ENCODE measurements at regions not wholly inside any gene's neighbourhood (a gene's known extent, or its start where the extent isn't known, plus 50 kb on each side); places are given as distances from the start of the nearest gene placed in this dataset.

DNA sequence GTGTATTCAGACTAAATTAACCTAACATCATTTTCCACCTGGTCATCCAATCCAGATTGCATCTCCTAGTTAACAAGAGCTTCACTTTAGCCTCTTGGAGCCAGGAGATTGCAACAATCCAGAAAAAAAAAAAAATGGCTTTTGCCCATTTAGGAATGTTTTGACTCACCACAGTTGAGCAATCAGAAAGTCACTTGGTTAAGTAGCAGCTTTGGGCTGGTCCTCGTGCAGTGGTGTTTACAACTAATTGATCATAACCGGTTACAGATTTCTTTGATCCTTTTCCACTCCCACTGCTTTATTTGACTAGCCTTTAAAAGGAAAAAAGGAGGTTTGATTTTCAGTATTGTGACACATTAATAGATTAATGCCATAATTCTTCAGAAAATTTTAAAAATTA lies 688.8 kb upstream of the CCDC54 start:
- Histone ChIP-seq H3K9me3 (no peaks in the 10 kb centered on the region), H3K4me3 (no peak overlapping the region)
- in situ Hi-C loops (cut with MboI; ENCODE audit: low sequenced_read_pairs in 4 of 4): no loop called here

GRCh38 chr3:106691476-106691875 lies 685.8 kb upstream of the CCDC54 start:
- DNase-seq (no peak), ATAC-seq (no peak)
- H3K9me3 ChIP-seq: no peaks in the 10 kb centered on the region
- no peak overlapping the region for H3K4me3 ChIP-seq
- intact Hi-C loops (cut with DNase I; ENCODE audit: low total_unique reads): no loop called here
- H3K36me3 ChIP-seq: no peaks in the 10 kb centered on the region
- H3K27ac ChIP-seq: no peak overlapping the region
- H3K4me1 ChIP-seq: no peaks in the 10 kb centered on the region
- no peak for TF ChIP-seq POLR2A (IDR thresholded peaks at IDR 0.05)
- TF ChIP-seq, protein P1, sequence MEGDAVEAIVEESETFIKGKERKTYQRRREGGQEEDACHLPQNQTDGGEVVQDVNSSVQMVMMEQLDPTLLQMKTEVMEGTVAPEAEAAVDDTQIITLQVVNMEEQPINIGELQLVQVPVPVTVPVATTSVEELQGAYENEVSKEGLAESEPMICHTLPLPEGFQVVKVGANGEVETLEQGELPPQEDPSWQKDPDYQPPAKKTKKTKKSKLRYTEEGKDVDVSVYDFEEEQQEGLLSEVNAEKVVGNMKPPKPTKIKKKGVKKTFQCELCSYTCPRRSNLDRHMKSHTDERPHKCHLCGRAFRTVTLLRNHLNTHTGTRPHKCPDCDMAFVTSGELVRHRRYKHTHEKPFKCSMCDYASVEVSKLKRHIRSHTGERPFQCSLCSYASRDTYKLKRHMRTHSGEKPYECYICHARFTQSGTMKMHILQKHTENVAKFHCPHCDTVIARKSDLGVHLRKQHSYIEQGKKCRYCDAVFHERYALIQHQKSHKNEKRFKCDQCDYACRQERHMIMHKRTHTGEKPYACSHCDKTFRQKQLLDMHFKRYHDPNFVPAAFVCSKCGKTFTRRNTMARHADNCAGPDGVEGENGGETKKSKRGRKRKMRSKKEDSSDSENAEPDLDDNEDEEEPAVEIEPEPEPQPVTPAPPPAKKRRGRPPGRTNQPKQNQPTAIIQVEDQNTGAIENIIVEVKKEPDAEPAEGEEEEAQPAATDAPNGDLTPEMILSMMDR (IDR thresholded peaks at IDR 0.05 in 4 of 5, conservative IDR thresholded peaks at IDR 0.05 in 1 of 5): no peak
- in situ Hi-C loops (cut with MboI; ENCODE audit: low sequenced_read_pairs in 4 of 4): no loop called here
- no peaks in the 10 kb centered on the region for H3K27me3 ChIP-seq

More for the DNA sequence above, 688.8 kb upstream of the CCDC54 start:
- Histone ChIP-seq H3K4me1 (no peaks in the 10 kb centered on the region), H3K27me3 (no peaks in the 10 kb centered on the region), H3K36me3 (no peaks in the 10 kb centered on the region), H3K27ac (peak overlapping the region in 1 of 4 donors; percentile 22)
- intact Hi-C loops (cut with DNase I; ENCODE audit: low total_unique reads): no loop called here
- peak in 1 of 2 donors; percentile 33 for DNase-seq
- no peak for TF ChIP-seq POLR2A (IDR thresholded peaks at IDR 0.05)
- TF ChIP-seq, protein P1 (IDR thresholded peaks at IDR 0.05 in 4 of 5, conservative IDR thresholded peaks at IDR 0.05 in 1 of 5): no peak
- peak; percentile 72 to 77 for ATAC-seq

DNA sequence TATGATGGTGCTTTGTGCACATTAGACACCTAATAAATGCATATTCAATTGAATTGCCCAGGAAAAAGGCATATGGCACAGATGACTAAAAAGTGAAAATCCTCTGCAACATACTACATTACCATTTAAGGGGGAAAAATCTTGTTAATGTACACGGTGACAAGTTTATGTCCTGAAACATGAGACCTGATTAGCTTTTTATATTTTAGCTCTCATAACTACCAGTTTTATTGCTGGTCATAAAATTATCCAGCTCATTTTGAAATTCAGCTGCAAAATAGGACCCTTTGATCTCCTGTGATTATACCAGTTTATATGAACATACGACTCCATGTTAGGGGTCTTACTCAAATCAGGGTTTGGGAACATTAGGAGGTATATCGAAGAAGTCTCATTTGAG lies 684.6 kb upstream of the CCDC54 start:
- H3K27me3 ChIP-seq: no peaks in the 10 kb centered on the region
- intact Hi-C loops (cut with DNase I; ENCODE audit: low total_unique reads): no loop called here
- no peaks in the 10 kb centered on the region for H3K9me3 ChIP-seq
- DNase-seq (no peak), ATAC-seq (no peak)
- no peaks in the 10 kb centered on the region for H3K36me3 ChIP-seq
- H3K27ac ChIP-seq: no peak overlapping the region
- no peak overlapping the region for H3K4me3 ChIP-seq
- TF ChIP-seq, protein P1 (IDR thresholded peaks at IDR 0.05 in 4 of 5, conservative IDR thresholded peaks at IDR 0.05 in 1 of 5): no peak
- TF ChIP-seq POLR2A (IDR thresholded peaks at IDR 0.05): no peak
- H3K4me1 ChIP-seq: no peaks in the 10 kb centered on the region
- in situ Hi-C loops (cut with MboI; ENCODE audit: low sequenced_read_pairs in 4 of 4): no loop called here

DNA sequence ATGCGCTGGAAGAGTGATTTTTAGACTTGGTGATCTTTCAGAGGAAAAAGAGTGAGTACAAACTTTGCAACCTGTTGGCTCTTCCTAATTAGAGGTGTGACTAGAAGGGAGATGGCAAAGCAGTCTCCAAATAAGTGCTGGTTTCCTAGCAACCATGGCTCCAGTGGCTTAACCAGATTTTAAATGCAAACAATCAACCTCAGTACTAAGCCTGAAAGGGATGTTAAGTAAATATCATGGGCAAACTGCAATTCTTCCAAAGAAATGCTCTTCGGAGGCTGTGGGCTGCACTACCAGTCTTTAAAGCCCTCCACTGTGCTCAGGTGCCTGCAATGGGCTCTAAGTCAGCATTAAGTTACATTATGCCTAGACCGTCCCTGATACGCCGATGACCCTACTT lies 678.1 kb upstream of the CCDC54 start:
- DNase-seq: no peak
- no peaks in the 10 kb centered on the region for H3K9me3 ChIP-seq
- H3K27me3 ChIP-seq: no peaks in the 10 kb centered on the region
- TF ChIP-seq POLR2A (IDR thresholded peaks at IDR 0.05): no peak
- TF ChIP-seq, protein P1 (IDR thresholded peaks at IDR 0.05 in 4 of 5, conservative IDR thresholded peaks at IDR 0.05 in 1 of 5): no peak
- no peaks in the 10 kb centered on the region for H3K36me3 ChIP-seq
- H3K4me1 ChIP-seq: no peaks in the 10 kb centered on the region
- no peak overlapping the region for H3K4me3 ChIP-seq
- intact Hi-C loops (cut with DNase I; ENCODE audit: low total_unique reads): no loop called here
- no peak for ATAC-seq
- in situ Hi-C loops (cut with MboI; ENCODE audit: low sequenced_read_pairs in 4 of 4): no loop called here
- H3K27ac ChIP-seq: no peak overlapping the region

- ATAC-seq: no peak
- Histone ChIP-seq H3K9me3 (no peaks in the 10 kb centered on the region), H3K4me3 (no peak overlapping the region), H3K27me3 (no peaks in the 10 kb centered on the region), H3K36me3 (no peaks in the 10 kb centered on the region), H3K27ac (no peak overlapping the region), H3K4me1 (no peaks in the 10 kb centered on the region)
- DNase-seq: no peak
- TF ChIP-seq POLR2A (IDR thresholded peaks at IDR 0.05): no peak
- TF ChIP-seq, protein P1 (IDR thresholded peaks at IDR 0.05 in 4 of 5, conservative IDR thresholded peaks at IDR 0.05 in 1 of 5): no peak
- in situ Hi-C loops (cut with MboI; ENCODE audit: low sequenced_read_pairs in 4 of 4): no loop called here
- intact Hi-C loops (cut with DNase I; ENCODE audit: low total_unique reads): no loop called here
Observed at GRCh38 chr3:106700981-106701380, 676.3 kb upstream of the CCDC54 start.
